RWPE2 (cell line): ENCODE measurements at regions not wholly inside any gene's neighbourhood (a gene's known extent, or its start where the extent isn't known, plus 50 kb on each side); places are given as distances from the start of the nearest gene placed in this dataset.

ENCODE experiments used
- ATAC-seq: fragments of 200-7000 bp; cut with Tn5 transposase; 3 replicates; pipeline ENCODE4 v1.9.1; 2021; ENCODE audit warnings: low read depth
- DNase-seq: peaks from one replicate; pipeline ENCODE4 v3.0.0-alpha.2; 2020; ENCODE audit warnings: low spot score
- H3K27ac ChIP-seq: fragments of 450-650 bp; 2 replicates; pipeline ENCODE4 v1.5.1; 2017; ENCODE audit warnings: mild to moderate bottlenecking; ENCODE audit not compliant: poor library complexity, severe bottlenecking
- H3K27me3 ChIP-seq: fragments of 250-450 bp; sonication (Bioruptor Pico); 2 replicates; pipeline ENCODE4 v1.5.1; 2021; ENCODE audit warnings: mild to moderate bottlenecking, moderate library complexity; ENCODE audit not compliant: insufficient read depth, poor library complexity, severe bottlenecking
- H3K36me3 ChIP-seq: fragments of 250-450 bp; sonication (Bioruptor Pico); 2 replicates; pipeline ENCODE4 v1.5.1; 2020; ENCODE audit warnings: low read depth, mild to moderate bottlenecking, moderate library complexity
- H3K4me1 ChIP-seq: fragments of 250-450 bp; sonication (Bioruptor Pico); 2 replicates; pipeline ENCODE4 v1.5.1; 2021; ENCODE audit warnings: mild to moderate bottlenecking, moderate library complexity; ENCODE audit not compliant: insufficient read depth, poor library complexity, severe bottlenecking
- H3K4me3 ChIP-seq: fragments of 250-450 bp; sonication (Bioruptor Pico); 2 replicates; pipeline ENCODE4 v1.5.1; 2021; ENCODE audit warnings: mild to moderate bottlenecking, moderate library complexity; ENCODE audit not compliant: severe bottlenecking
- H3K9me3 ChIP-seq: fragments of 250-450 bp; sonication (Bioruptor Pico); 2 replicates; pipeline ENCODE4 v1.5.1; 2021; ENCODE audit warnings: mild to moderate bottlenecking, moderate library complexity; ENCODE audit not compliant: severe bottlenecking
- TF ChIP-seq, protein P1 (sequence below): fragments of 450-650 bp; IDR thresholded peaks from one replicate; pipeline ENCODE4 v1.5.1; 2017; ENCODE audit warnings: mild to moderate bottlenecking, moderate library complexity; ENCODE audit not compliant: poor library complexity, severe bottlenecking

GRCh38 chr14:65833267-65833880 is 420.8 kb downstream of the FUT8 start:
- TF ChIP-seq, protein P1, sequence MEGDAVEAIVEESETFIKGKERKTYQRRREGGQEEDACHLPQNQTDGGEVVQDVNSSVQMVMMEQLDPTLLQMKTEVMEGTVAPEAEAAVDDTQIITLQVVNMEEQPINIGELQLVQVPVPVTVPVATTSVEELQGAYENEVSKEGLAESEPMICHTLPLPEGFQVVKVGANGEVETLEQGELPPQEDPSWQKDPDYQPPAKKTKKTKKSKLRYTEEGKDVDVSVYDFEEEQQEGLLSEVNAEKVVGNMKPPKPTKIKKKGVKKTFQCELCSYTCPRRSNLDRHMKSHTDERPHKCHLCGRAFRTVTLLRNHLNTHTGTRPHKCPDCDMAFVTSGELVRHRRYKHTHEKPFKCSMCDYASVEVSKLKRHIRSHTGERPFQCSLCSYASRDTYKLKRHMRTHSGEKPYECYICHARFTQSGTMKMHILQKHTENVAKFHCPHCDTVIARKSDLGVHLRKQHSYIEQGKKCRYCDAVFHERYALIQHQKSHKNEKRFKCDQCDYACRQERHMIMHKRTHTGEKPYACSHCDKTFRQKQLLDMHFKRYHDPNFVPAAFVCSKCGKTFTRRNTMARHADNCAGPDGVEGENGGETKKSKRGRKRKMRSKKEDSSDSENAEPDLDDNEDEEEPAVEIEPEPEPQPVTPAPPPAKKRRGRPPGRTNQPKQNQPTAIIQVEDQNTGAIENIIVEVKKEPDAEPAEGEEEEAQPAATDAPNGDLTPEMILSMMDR = no peak
- H3K27ac ChIP-seq = no peak overlapping the region
- H3K27me3 ChIP-seq = peaks cover 13% of the 10 kb centered on the region
- DNase-seq (no peak), ATAC-seq (no peak)
- H3K36me3 ChIP-seq = no peaks in the 10 kb centered on the region
- H3K4me3 ChIP-seq = no peak overlapping the region
- H3K4me1 ChIP-seq = no peaks in the 10 kb centered on the region
- no peaks in the 10 kb centered on the region for H3K9me3 ChIP-seq

DNA sequence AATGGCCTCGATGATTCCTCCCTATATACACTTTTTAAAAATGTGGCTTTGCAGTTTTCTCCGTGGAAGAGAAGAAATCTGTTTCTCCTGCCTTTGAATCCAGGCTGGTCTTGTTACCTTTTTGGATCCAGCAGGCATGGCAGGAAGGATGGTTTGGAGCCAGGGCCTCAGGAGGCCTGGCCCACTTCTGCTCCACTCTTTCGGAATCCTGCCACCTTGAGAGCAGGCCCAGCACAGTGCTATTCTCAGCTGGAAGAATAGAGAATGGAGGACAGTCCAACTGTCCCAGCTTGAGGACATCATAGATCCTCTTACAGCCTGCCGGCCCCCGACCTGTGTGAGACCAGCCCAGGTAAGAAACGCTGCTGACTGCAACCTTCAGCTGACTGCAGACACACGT is 421.5 kb downstream of the FUT8 start:
- TF ChIP-seq, protein P1 = no peak
- no peaks in the 10 kb centered on the region for H3K4me1 ChIP-seq
- H3K27me3 ChIP-seq = peaks cover 6% of the 10 kb centered on the region
- no peaks in the 10 kb centered on the region for H3K36me3 ChIP-seq
- no peak overlapping the region for H3K27ac ChIP-seq
- no peak for DNase-seq
- H3K4me3 ChIP-seq = no peak overlapping the region
- no peak for ATAC-seq
- H3K9me3 ChIP-seq = no peaks in the 10 kb centered on the region

DNA sequence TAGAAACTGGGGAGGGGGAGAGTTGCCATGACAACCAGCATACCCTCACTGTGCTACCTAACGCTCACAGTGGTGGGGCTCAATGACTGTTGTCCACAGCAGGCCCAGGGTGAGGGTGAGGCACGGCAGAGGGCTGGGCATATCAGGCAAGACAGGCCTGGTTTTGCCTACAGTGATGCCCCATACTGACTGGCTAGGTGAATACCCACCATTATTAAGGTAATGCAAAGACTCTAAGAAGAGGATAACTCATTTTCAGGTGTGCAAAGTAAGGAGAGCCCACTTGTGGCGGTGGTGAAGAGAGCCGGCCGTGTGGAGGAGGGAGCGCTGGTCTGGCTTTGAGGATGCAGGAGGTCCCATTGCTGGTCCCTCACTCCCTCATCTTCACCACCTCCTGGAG is 422.3 kb downstream of the FUT8 start:
- no peaks in the 10 kb centered on the region for H3K36me3 ChIP-seq
- DNase-seq = no peak
- no peak overlapping the region for H3K27ac ChIP-seq
- ATAC-seq = no peak
- H3K9me3 ChIP-seq = no peaks in the 10 kb centered on the region
- TF ChIP-seq, protein P1 = no peak
- no peaks in the 10 kb centered on the region for H3K4me1 ChIP-seq
- H3K27me3 ChIP-seq = peaks cover under 1% of the 10 kb centered on the region
- H3K4me3 ChIP-seq = no peak overlapping the region

- no peak for DNase-seq
- Histone ChIP-seq H3K27me3 (no peaks in the 10 kb centered on the region), H3K4me1 (no peaks in the 10 kb centered on the region), H3K27ac (no peak overlapping the region), H3K36me3 (no peaks in the 10 kb centered on the region), H3K9me3 (no peaks in the 10 kb centered on the region), H3K4me3 (no peak overlapping the region)
- TF ChIP-seq, protein P1 = no peak
- ATAC-seq = no peak
Measured at GRCh38 chr14:65835501-65835900, 423.0 kb downstream of the FUT8 start.

DNA sequence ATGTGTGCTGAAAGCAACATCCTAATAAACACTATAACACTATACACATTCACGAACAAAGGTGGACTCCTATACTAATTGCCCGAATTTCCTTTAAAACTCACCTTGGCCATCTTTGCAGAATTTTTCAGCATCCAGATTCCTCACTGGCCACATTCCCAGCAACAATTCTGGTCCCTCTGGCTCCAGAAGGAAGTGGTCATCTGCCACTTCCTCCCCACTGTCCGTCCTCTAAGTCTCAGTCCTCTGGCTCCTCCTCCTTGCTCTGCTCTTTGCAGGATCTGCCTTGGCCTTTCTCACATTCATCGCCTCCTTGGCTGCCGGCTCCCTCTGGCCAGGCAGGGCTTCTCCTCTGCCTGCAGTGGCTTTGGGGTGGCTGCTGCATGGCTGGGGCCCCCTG is 426.0 kb downstream of the FUT8 start:
- no peak overlapping the region for H3K4me3 ChIP-seq
- no peak overlapping the region for H3K27ac ChIP-seq
- ATAC-seq (no peak), DNase-seq (no peak)
- TF ChIP-seq, protein P1 = no peak
- H3K36me3 ChIP-seq = no peaks in the 10 kb centered on the region
- H3K9me3 ChIP-seq = no peaks in the 10 kb centered on the region
- no peaks in the 10 kb centered on the region for H3K27me3 ChIP-seq
- H3K4me1 ChIP-seq = no peaks in the 10 kb centered on the region
